ENCODE measurements at regions not wholly inside any gene's neighbourhood (a gene's known extent, or its start where the extent isn't known, plus 50 kb on each side); places are given as distances from the start of the nearest gene placed in this dataset.

- TF ChIP-seq CTCF (IDR thresholded peaks at IDR 0.05 in 8 of 11, conservative IDR thresholded peaks at IDR 0.05 in 3 of 11) (no peak), POLR2AphosphoS5 (IDR thresholded peaks at IDR 0.05) (no peak), POLR2A (IDR thresholded peaks at IDR 0.05) (no peak)
Observed at GRCh38 chr14:40838601-40839000, 768.1 kb upstream of the LRFN5 start.
